Colonic mucosa (tissue), 4 donors: ENCODE measurements at regions not wholly inside any gene's neighbourhood (a gene's known extent, or its start where the extent isn't known, plus 50 kb on each side); places are given as distances from the start of the nearest gene placed in this dataset.

Source experiments
- DNase-seq: peaks from one replicate; pipeline ENCODE4 v3.0.0-alpha.2; 2020
- H3K27ac ChIP-seq: fragments of 200-600 bp; one replicate; pipeline ENCODE4 v1.8.0; 2021
- H3K27me3 ChIP-seq: fragments of 200-600 bp; one replicate; pipeline ENCODE4 v1.8.0; 2021
- H3K36me3 ChIP-seq: fragments of 200-600 bp; one replicate; pipeline ENCODE4 v1.8.0; 2021
- H3K4me1 ChIP-seq: fragments of 200-600 bp; one replicate; pipeline ENCODE4 v1.8.0; 2021; ENCODE audit warnings: mild to moderate bottlenecking
- H3K4me3 ChIP-seq: fragments of 200-600 bp; one replicate; pipeline ENCODE4 v1.8.0; 2021
- H3K9ac ChIP-seq, 2 donors: one replicate each; pipeline ENCODE4 v1.7.0; 2013; ENCODE audit warnings: control low read depth in 2 of 2, low read depth in 2 of 2, low read length in 2 of 2
- H3K9me3 ChIP-seq: fragments of 200-600 bp; one replicate; pipeline ENCODE4 v1.8.0; 2021
- CTCF ChIP-seq: fragments of 200-600 bp; IDR thresholded peaks from one replicate; pipeline ENCODE4 v1.8.0; 2022; ENCODE audit warnings: antibody characterized with exemption, mild to moderate bottlenecking
- intact Hi-C: fragments of 100-400 bp; cut with DNase I; formaldehyde crosslinking; loops from one replicate; pipeline ENCODE4 v1.14.1; 2022
- donor health status: healthy.
- donor health status: DM: no; HTN: no; CAD: no.
- donor health status: DM: no; HTN: no; CAD: no.

- no peak for TF ChIP-seq CTCF
- no peaks in the 10 kb centered on the region for H3K36me3 ChIP-seq
- no peaks in the 10 kb centered on the region for H3K27me3 ChIP-seq
- H3K9ac ChIP-seq: no peak overlapping the region
- no peak overlapping the region for H3K4me3 ChIP-seq
- no peak for DNase-seq
- no peaks in the 10 kb centered on the region for H3K9me3 ChIP-seq
- intact Hi-C loops: no loop called here
- no peak overlapping the region for H3K27ac ChIP-seq
- no peaks in the 10 kb centered on the region for H3K4me1 ChIP-seq
Observed at GRCh38 chr22:48586799-48587185, 1240.9 kb downstream of the BRD1 start.

- DNase-seq: no peak
- intact Hi-C loops: no loop called here
- H3K9me3 ChIP-seq: no peaks in the 10 kb centered on the region
- H3K4me1 ChIP-seq: no peaks in the 10 kb centered on the region
- no peak overlapping the region for H3K9ac ChIP-seq
- no peak overlapping the region for H3K27ac ChIP-seq
- no peak for TF ChIP-seq CTCF
- no peaks in the 10 kb centered on the region for H3K27me3 ChIP-seq
- no peak overlapping the region for H3K4me3 ChIP-seq
- no peaks in the 10 kb centered on the region for H3K36me3 ChIP-seq
Observed at GRCh38 chr22:48585916-48586798, 1241.5 kb downstream of the BRD1 start.

GRCh38 chr22:48584170-48584569 is 1243.5 kb downstream of the BRD1 start:
- Histone ChIP-seq H3K27me3 (no peaks in the 10 kb centered on the region), H3K4me1 (no peaks in the 10 kb centered on the region), H3K9ac (no peak overlapping the region), H3K36me3 (no peaks in the 10 kb centered on the region), H3K9me3 (no peaks in the 10 kb centered on the region), H3K27ac (no peak overlapping the region), H3K4me3 (no peak overlapping the region)
- DNase-seq: no peak
- no peak for TF ChIP-seq CTCF
- intact Hi-C loops: no loop called here

- no peak for TF ChIP-seq CTCF
- H3K4me1 ChIP-seq: no peaks in the 10 kb centered on the region
- H3K36me3 ChIP-seq: no peaks in the 10 kb centered on the region
- H3K9ac ChIP-seq: no peak overlapping the region
- H3K27me3 ChIP-seq: peaks cover 7% of the 10 kb centered on the region
- DNase-seq: no peak
- intact Hi-C loops: no loop called here
- H3K4me3 ChIP-seq: no peak overlapping the region
- no peaks in the 10 kb centered on the region for H3K9me3 ChIP-seq
- H3K27ac ChIP-seq: no peak overlapping the region
Observed at GRCh38 chr22:48581796-48582469, 1245.7 kb downstream of the BRD1 start.

GRCh38 chr22:48581205-48581766 is 1246.4 kb downstream of the BRD1 start:
- Histone ChIP-seq H3K9me3 (no peaks in the 10 kb centered on the region), H3K4me1 (no peaks in the 10 kb centered on the region), H3K36me3 (no peaks in the 10 kb centered on the region), H3K9ac (no peak overlapping the region), H3K27me3 (peaks cover 14% of the 10 kb centered on the region), H3K4me3 (no peak overlapping the region), H3K27ac (no peak overlapping the region)
- intact Hi-C loops: no loop called here
- no peak for DNase-seq
- TF ChIP-seq CTCF: no peak
